Suprapubic skin (tissue), 4 donors: ENCODE measurements at regions not wholly inside any gene's neighbourhood (a gene's known extent, or its start where the extent isn't known, plus 50 kb on each side); places are given as distances from the start of the nearest gene placed in this dataset.
A peak's percentile ranks its signal among the peaks of the same experiment; 100 is the strongest.

Experiments
- DNase-seq, 2 donors: peaks; one replicate each; pipeline ENCODE4 v3.0.0-alpha.2; 2019; ENCODE audit warnings: low spot score in 2 of 2
- H3K27ac ChIP-seq: fragments of 200-600 bp; sonication (generic); one replicate; pipeline ENCODE4 v1.5.1; 2019
- H3K27me3 ChIP-seq: fragments of 200-600 bp; sonication (generic); one replicate; pipeline ENCODE4 v1.5.1; 2019
- H3K36me3 ChIP-seq: fragments of 200-600 bp; sonication (generic); one replicate; pipeline ENCODE4 v1.5.1; 2019
- H3K4me1 ChIP-seq: fragments of 200-600 bp; sonication (generic); one replicate; pipeline ENCODE4 v1.5.1; 2019
- H3K4me3 ChIP-seq: fragments of 200-600 bp; sonication (generic); one replicate; pipeline ENCODE4 v1.5.1; 2019; ENCODE audit warnings: mild to moderate bottlenecking
- H3K9me3 ChIP-seq: fragments of 200-600 bp; sonication (generic); one replicate; pipeline ENCODE4 v1.5.1; 2019
- CTCF ChIP-seq, 2 donors: fragments of 200-600 bp in 1 of 2; fragments of 450-650 bp in 1 of 2; sonication (generic) in 1 of 2; IDR thresholded peaks; one replicate each; pipeline ENCODE4 v1.5.1; 2016 to 2019; ENCODE audit warnings: antibody characterized with exemption in 2 of 2, mild to moderate bottlenecking in 1 of 2, moderate library complexity in 1 of 2
- EP300 ChIP-seq: sonication (generic); formaldehyde crosslinking; IDR thresholded peaks from one replicate; pipeline ENCODE4 v1.6.1; 2017; ENCODE audit warnings: antibody characterized with exemption
- POLR2A ChIP-seq, 2 donors: fragments of 450-650 bp; IDR thresholded peaks; one replicate each; pipeline ENCODE4 v1.6.1; 2017; ENCODE audit warnings: antibody characterized with exemption in 2 of 2, mild to moderate bottlenecking in 2 of 2, moderate library complexity in 2 of 2
- POLR2AphosphoS5 ChIP-seq, 3 donors: sonication (generic); formaldehyde crosslinking; IDR thresholded peaks; one replicate each; pipeline ENCODE4 v1.6.1; 2017; ENCODE audit warnings: antibody characterized with exemption in 3 of 3
- WGBS: methylation state at CpG from one replicate; pipeline ENCODE4 v1.1.5; 2018; 5-methylcytosine and 5-hydroxymethylcytosine counted together

GRCh38 chr6:15066089-15066758 is 179.6 kb upstream of the JARID2 start:
- Histone ChIP-seq H3K27ac (peak overlapping the region; percentile 36), H3K27me3 (no peaks in the 10 kb centered on the region), H3K4me1 (peaks cover 14% of the 10 kb centered on the region), H3K4me3 (no peak overlapping the region), H3K9me3 (no peaks in the 10 kb centered on the region), H3K36me3 (no peaks in the 10 kb centered on the region)
- no peak for TF ChIP-seq POLR2AphosphoS5 (IDR thresholded peaks at IDR 0.05)
- TF ChIP-seq CTCF (IDR thresholded peaks at IDR 0.05): no peak
- no peak for TF ChIP-seq EP300
- WGBS: 53% methylated on average over 7 of the region's 7 CpGs
- no peak for DNase-seq

GRCh38 chr6:15073344-15073789 is 172.5 kb upstream of the JARID2 start:
- Histone ChIP-seq H3K4me3 (no peak overlapping the region), H3K27ac (no peak overlapping the region), H3K9me3 (no peaks in the 10 kb centered on the region), H3K36me3 (no peaks in the 10 kb centered on the region), H3K4me1 (no peaks in the 10 kb centered on the region), H3K27me3 (no peaks in the 10 kb centered on the region)
- TF ChIP-seq POLR2A (IDR thresholded peaks at IDR 0.05) (no peak), POLR2AphosphoS5 (IDR thresholded peaks at IDR 0.05) (no peak), EP300 (no peak), CTCF (IDR thresholded peaks at IDR 0.05) (no peak)
- DNase-seq: no peak
- 97% methylated on average over 3 of the region's 3 CpGs for WGBS

GRCh38 chr6:15073883-15074465 is 171.9 kb upstream of the JARID2 start:
- Histone ChIP-seq H3K27ac (no peak overlapping the region), H3K36me3 (no peaks in the 10 kb centered on the region), H3K27me3 (no peaks in the 10 kb centered on the region), H3K4me3 (no peak overlapping the region), H3K4me1 (no peaks in the 10 kb centered on the region), H3K9me3 (no peaks in the 10 kb centered on the region)
- DNase-seq: no peak
- TF ChIP-seq POLR2AphosphoS5 (IDR thresholded peaks at IDR 0.05): no peak
- TF ChIP-seq POLR2A (IDR thresholded peaks at IDR 0.05): no peak
- no peak for TF ChIP-seq CTCF (IDR thresholded peaks at IDR 0.05)
- TF ChIP-seq EP300: no peak
- 90% methylated on average over 14 of the region's 14 CpGs for whole genome bisulfite sequencing

DNA sequence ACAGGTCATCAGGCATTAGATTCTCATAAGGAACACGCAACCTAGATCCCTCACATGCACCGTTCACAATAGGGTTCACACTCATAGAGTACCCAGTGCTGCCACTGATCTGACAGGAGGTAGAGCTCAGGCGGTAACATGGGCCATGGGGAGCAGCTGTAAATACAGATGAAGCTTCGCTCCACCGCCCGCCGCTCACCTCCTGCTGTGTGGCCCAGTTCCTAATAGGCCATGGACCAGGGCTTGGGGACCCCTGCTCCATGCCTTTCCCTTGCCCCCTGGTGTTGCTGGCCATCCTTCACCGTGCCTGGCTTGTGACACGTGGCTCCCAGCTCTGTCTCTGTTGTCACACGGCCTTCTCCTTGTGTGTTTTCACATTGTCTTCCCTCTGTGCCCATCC is 171.1 kb upstream of the JARID2 start:
- Histone ChIP-seq H3K9me3 (no peaks in the 10 kb centered on the region), H3K27me3 (no peaks in the 10 kb centered on the region), H3K36me3 (no peaks in the 10 kb centered on the region), H3K4me3 (no peak overlapping the region), H3K4me1 (no peaks in the 10 kb centered on the region), H3K27ac (no peak overlapping the region)
- WGBS: 96% methylated on average over 10 of the region's 10 CpGs
- TF ChIP-seq CTCF (IDR thresholded peaks at IDR 0.05) (no peak), EP300 (no peak), POLR2A (IDR thresholded peaks at IDR 0.05) (no peak), POLR2AphosphoS5 (IDR thresholded peaks at IDR 0.05) (no peak)
- DNase-seq: no peak

- Histone ChIP-seq H3K36me3 (no peaks in the 10 kb centered on the region), H3K4me3 (no peak overlapping the region), H3K27ac (no peak overlapping the region), H3K9me3 (no peaks in the 10 kb centered on the region), H3K4me1 (no peaks in the 10 kb centered on the region), H3K27me3 (no peaks in the 10 kb centered on the region)
- no peak for DNase-seq
- TF ChIP-seq POLR2A (IDR thresholded peaks at IDR 0.05) (no peak), CTCF (IDR thresholded peaks at IDR 0.05) (no peak), EP300 (no peak), POLR2AphosphoS5 (IDR thresholded peaks at IDR 0.05) (no peak)
- WGBS: 87% methylated on average over 4 of the region's 4 CpGs
These were observed 169.3 kb upstream of the JARID2 start for GRCh38 chr6:15076565-15076964.
